H1 (cell line): ENCODE measurements at regions not wholly inside any gene's neighbourhood (a gene's known extent, or its start where the extent isn't known, plus 50 kb on each side); places are given as distances from the start of the nearest gene placed in this dataset.

Source experiments
- CTCF ChIA-PET: fragments of 300-600 bp; sonication (Branson Sonifier 250); formaldehyde crosslinking; loops from one replicate; lab custom pipeline; 2021; ENCODE audit not compliant: partially characterized antibody; lab: Charles Lee
- POLR2A ChIA-PET: fragments of 300-600 bp; sonication (Branson Sonifier 250); formaldehyde crosslinking; loops from one replicate; lab custom pipeline; 2021; ENCODE audit warnings: inconsistent platforms; ENCODE audit not compliant: partially characterized antibody; lab: Charles Lee
- DNase-seq, 2 experiments: peaks; one replicate each; pipeline versions ENCODE4 v3.0.0 to v3.0.0-alpha.2; 2010 to 2022; ENCODE audit warnings: low spot score in 2 of 2, low read depth in 1 of 2, mixed read lengths in 1 of 2
- FAIRE-seq: peaks from 2 replicates; lab custom pipeline; 2011; peaks lifted over from hg19 to GRCh38; lab: Jason Lieb, UNC
- H2AFZ ChIP-seq: 2 replicates; pipeline ENCODE4 v1.8.1; 2012; ENCODE audit warnings: low read length, inconsistent platforms
- H2AK5ac ChIP-seq: 2 replicates; pipeline ENCODE4 v1.6.1; 2013; ENCODE audit warnings: low read depth, low read length
- H2BK120ac ChIP-seq: replicated peaks from 2 replicates; pipeline ENCODE3; 2013; ENCODE audit warnings: low read depth, low read length, inconsistent platforms
- H2BK12ac ChIP-seq: 2 replicates; pipeline ENCODE4 v1.6.1; 2013; ENCODE audit warnings: low read depth, low read length
- H2BK15ac ChIP-seq: 2 replicates; pipeline ENCODE4 v1.6.1; 2013; ENCODE audit warnings: low read length
- H2BK20ac ChIP-seq: 2 replicates; pipeline ENCODE4 v1.6.1; 2013; ENCODE audit warnings: low read length
- H2BK5ac ChIP-seq: 2 replicates; pipeline ENCODE4 v1.6.1; 2013; ENCODE audit warnings: low read depth, low read length
- H3K14ac ChIP-seq: 2 replicates; pipeline ENCODE4 v1.6.1; 2013; ENCODE audit warnings: inconsistent platforms; ENCODE audit not compliant: insufficient read length
- H3K18ac ChIP-seq: 2 replicates; pipeline ENCODE4 v1.6.1; 2013; ENCODE audit warnings: low read length; ENCODE audit errors: extremely low read depth
- H3K23ac ChIP-seq: 2 replicates; pipeline ENCODE4 v1.6.1; 2013; ENCODE audit warnings: inconsistent platforms; ENCODE audit not compliant: insufficient read length
- H3K23me2 ChIP-seq: 2 replicates; pipeline ENCODE4 v1.6.1; 2013; ENCODE audit warnings: low read depth, low read length
- H3K27ac ChIP-seq: 2 replicates; pipeline ENCODE4 v1.6.1; 2011; ENCODE audit warnings: low read depth, low read length, inconsistent platforms
- H3K27me3 ChIP-seq, 4 experiments: replicated peaks in 1 of 4; 1 replicate in 1 of 4; 2 replicates in 3 of 4; pipeline versions ENCODE4 v1.6.1 to v1.8.1; 2011 to 2013; ENCODE audit warnings: low read length in 3 of 4, mild to moderate bottlenecking in 3 of 4, inconsistent platforms in 2 of 4, mixed read lengths in 2 of 4, moderate library complexity in 1 of 4; ENCODE audit not compliant: control insufficient read depth in 3 of 4, insufficient read depth in 3 of 4; ENCODE audit errors: extremely low read depth in 1 of 4
- H3K36me3 ChIP-seq, 4 experiments: 2 replicates each; pipeline versions ENCODE4 v1.6.1 to v1.8.1; 2011 to 2013; ENCODE audit warnings: mild to moderate bottlenecking in 4 of 4, low read length in 3 of 4, moderate library complexity in 2 of 4, control low read depth in 1 of 4, inconsistent platforms in 1 of 4; ENCODE audit not compliant: insufficient read depth in 4 of 4, control insufficient read depth in 2 of 4
- H3K4ac ChIP-seq: replicated peaks from 2 replicates; pipeline ENCODE3; 2013; ENCODE audit warnings: low read length, low read depth, mixed read lengths, inconsistent platforms; ENCODE audit not compliant: insufficient read length
- H3K4me1 ChIP-seq, 4 experiments: replicated peaks in 1 of 4; 1 replicate in 1 of 4; 2 replicates in 3 of 4; pipeline versions ENCODE4 v1.6.1 to v1.8.1; 2011 to 2013; ENCODE audit warnings: low read length in 3 of 4, inconsistent platforms in 2 of 4, mixed read lengths in 1 of 4; ENCODE audit not compliant: insufficient read depth in 4 of 4, control insufficient read depth in 3 of 4
- H3K4me2 ChIP-seq, 2 experiments: 2 replicates each; pipeline versions ENCODE4 v1.6.1 to v1.8.1; 2011 to 2013; ENCODE audit warnings: low read depth in 2 of 2, low read length in 2 of 2, control low read depth in 1 of 2, inconsistent platforms in 1 of 2, mild to moderate bottlenecking in 1 of 2; ENCODE audit not compliant: insufficient read depth in 1 of 2
- H3K4me3 ChIP-seq, 4 experiments: fragments of 200-600, 300-600 bp in 1 of 4; sonication (generic), shearing (Covaris generic), sonication (Bioruptor Twin) in 1 of 4; 2 replicates each; pipeline versions ENCODE4 v1.5.1 to v1.8.1; 2011 to 2016; ENCODE audit warnings: low read length in 4 of 4, low read depth in 3 of 4, control low read depth in 2 of 4, inconsistent platforms in 2 of 4, mild to moderate bottlenecking in 2 of 4, mixed read lengths in 1 of 4, moderate library complexity in 1 of 4; ENCODE audit not compliant: insufficient read depth in 2 of 4; ENCODE audit errors: extremely low read depth in 1 of 4
- H3K56ac ChIP-seq: replicated peaks from 2 replicates; pipeline ENCODE3; 2013; ENCODE audit warnings: low read depth, mild to moderate bottlenecking, mixed read lengths, low read length, inconsistent platforms; ENCODE audit not compliant: insufficient read length
- H3K79me1 ChIP-seq: 2 replicates; pipeline ENCODE4 v1.6.1; 2013; ENCODE audit warnings: low read depth, low read length, control low read depth
- H3K79me2 ChIP-seq, 2 experiments: 2 replicates each; pipeline versions ENCODE4 v1.6.1 to v1.8.1; 2012 to 2013; ENCODE audit warnings: low read length in 2 of 2, mild to moderate bottlenecking in 2 of 2, inconsistent platforms in 1 of 2; ENCODE audit not compliant: insufficient read depth in 2 of 2, control insufficient read depth in 1 of 2
- H3K9ac ChIP-seq, 4 experiments: replicated peaks in 1 of 4; 1 replicate in 1 of 4; 2 replicates in 3 of 4; pipeline versions ENCODE4 v1.6.1 to v1.8.1; 2011 to 2013; ENCODE audit warnings: low read depth in 3 of 4, low read length in 3 of 4, control low read depth in 2 of 4, mild to moderate bottlenecking in 2 of 4, moderate library complexity in 2 of 4, inconsistent platforms in 1 of 4; ENCODE audit errors: extremely low read depth in 1 of 4
- H3K9me3 ChIP-seq, 2 experiments: 2 replicates each; pipeline versions ENCODE4 v1.6.1 to v1.8.1; 2012 to 2013; ENCODE audit warnings: mild to moderate bottlenecking in 2 of 2, moderate library complexity in 2 of 2, control low read depth in 1 of 2, inconsistent platforms in 1 of 2, low read depth in 1 of 2, low read length in 1 of 2, mixed read lengths in 1 of 2; ENCODE audit not compliant: insufficient read depth in 2 of 2
- H4K20me1 ChIP-seq, 2 experiments: replicated peaks in 1 of 2; 2 replicates each; pipeline versions ENCODE3 to v1.8.1; 2011 to 2013; ENCODE audit warnings: inconsistent platforms in 2 of 2, low read length in 2 of 2, mild to moderate bottlenecking in 1 of 2; ENCODE audit not compliant: insufficient read depth in 2 of 2, control insufficient read depth in 1 of 2
- H4K5ac ChIP-seq: 2 replicates; pipeline ENCODE4 v1.6.1; 2013; ENCODE audit warnings: low read length, low read depth, mixed read lengths, inconsistent platforms; ENCODE audit not compliant: insufficient read length
- H4K8ac ChIP-seq: 2 replicates; pipeline ENCODE4 v1.8.0; 2013; ENCODE audit warnings: mild to moderate bottlenecking, moderate library complexity, low read length, inconsistent platforms; ENCODE audit not compliant: insufficient read depth; ENCODE audit errors: extremely low read depth
- H4K91ac ChIP-seq: replicated peaks from 2 replicates; pipeline ENCODE3; 2013; ENCODE audit warnings: low read length, mixed read lengths, inconsistent platforms; ENCODE audit not compliant: insufficient read length
- EZH2 ChIP-seq: fragments of 200-600 bp; sonication (generic); IDR thresholded peaks from 2 replicates; pipeline ENCODE4 v1.7.1; 2012; ENCODE audit warnings: low read depth, mild to moderate bottlenecking, moderate library complexity, low read length, inconsistent platforms; ENCODE audit not compliant: severe bottlenecking
- JUN ChIP-seq: IDR thresholded peaks from 2 replicates; pipeline ENCODE4 v1.6.1; 2011; ENCODE audit warnings: low read depth, mild to moderate bottlenecking, improper control_type of control experiment, low read length
- MAX ChIP-seq: IDR thresholded peaks from 2 replicates; pipeline ENCODE4 v1.6.1; 2012; ENCODE audit warnings: inconsistent platforms
- NRF1 ChIP-seq: IDR thresholded peaks from 2 replicates; pipeline ENCODE4 v1.6.1; 2011; ENCODE audit warnings: mild to moderate bottlenecking, low read depth, low read length, improper control_type of control experiment
- POLR2A ChIP-seq, 2 experiments: IDR thresholded peaks; 1 replicate in 1 of 2; 2 replicates in 1 of 2; pipeline ENCODE4 v1.6.1; 2011; ENCODE audit warnings: low read depth in 2 of 2, low read length in 2 of 2, mild to moderate bottlenecking in 2 of 2; ENCODE audit errors: control extremely low read depth in 1 of 2
- RBBP5 ChIP-seq: IDR thresholded peaks from 2 replicates; pipeline ENCODE4 v1.7.1; 2012; ENCODE audit warnings: low read depth, mild to moderate bottlenecking, inconsistent platforms, low read length, moderate library complexity, borderline replicate concordance
- RNF2 ChIP-seq: fragments of 200-900, 300-1000 bp; sonication (generic); IDR thresholded peaks from 2 replicates; pipeline ENCODE4 v1.7.1; 2016; ENCODE audit warnings: borderline replicate concordance, low read depth, mild to moderate bottlenecking, antibody characterized with exemption, low read length; ENCODE audit not compliant: poor library complexity, severe bottlenecking; ENCODE audit errors: missing control alignments
- SIRT6 ChIP-seq: IDR thresholded peaks from one replicate; pipeline ENCODE4 v1.7.1; 2012; ENCODE audit warnings: low read length, inconsistent platforms
- SIX5 ChIP-seq: IDR thresholded peaks from 2 replicates; pipeline ENCODE4 v1.6.1; 2011; ENCODE audit warnings: mild to moderate bottlenecking, low read depth, low read length

GRCh38 chr3:154050766-154051165, 70.4 kb upstream of the ARHGEF26 start:
- Histone ChIP-seq H3K79me1 (no peaks in the 10 kb centered on the region), H2AK5ac (no peak overlapping the region), H3K23ac (no peak overlapping the region), H3K23me2 (no peaks in the 10 kb centered on the region), H4K5ac (no peak overlapping the region), H3K18ac (no peak overlapping the region), H3K9ac (no peak overlapping the region), H3K4ac (no peak overlapping the region), H2BK12ac (no peak overlapping the region), H3K14ac (no peak overlapping the region), H2BK15ac (no peak overlapping the region), H3K27me3 (no peaks in the 10 kb centered on the region), H3K36me3 (no peaks in the 10 kb centered on the region; a peak in 1 of 8 replicates), H2BK20ac (no peak overlapping the region), H4K20me1 (no peaks in the 10 kb centered on the region), H4K8ac (no peak overlapping the region), H3K4me3 (no peak overlapping the region), H2BK120ac (no peak overlapping the region), H3K56ac (no peak overlapping the region), H4K91ac (no peak overlapping the region), H3K27ac (no peak overlapping the region), H2BK5ac (no peak overlapping the region), H3K4me2 (no peak overlapping the region), H2AFZ (no peak overlapping the region), H3K4me1 (no peaks in the 10 kb centered on the region), H3K9me3 (no peaks in the 10 kb centered on the region), H3K79me2 (no peaks in the 10 kb centered on the region)
- POLR2A ChIA-PET, result no interaction called here
- DNase-seq (no peak), FAIRE-seq (no peak)
- CTCF ChIA-PET, result no interaction called here
- TF ChIP-seq NRF1, result no peak
- no peak for TF ChIP-seq SIRT6
- TF ChIP-seq SIX5, result no peak
- TF ChIP-seq RNF2, result no peak
- no peak for TF ChIP-seq MAX
- TF ChIP-seq POLR2A (IDR thresholded peaks at IDR 0.05; ENCODE audit: control extremely low read depth in 1 of 2, low read depth in 2 of 2, low read length in 2 of 2), result no peak
- TF ChIP-seq JUN, result no peak
- TF ChIP-seq EZH2, result no peak
- TF ChIP-seq RBBP5, result no peak
